ENCODE measurements at regions not wholly inside any gene's neighbourhood (a gene's known extent, or its start where the extent isn't known, plus 50 kb on each side); places are given as distances from the start of the nearest gene placed in this dataset.
A peak's percentile ranks its signal among the peaks of the same experiment; 100 is the strongest.

- Histone ChIP-seq H2BK15ac (replicated peaks; ENCODE audit: low read depth) (no peak overlapping the region), H3K79me2 (ENCODE audit: control insufficient read depth, insufficient read depth, low read length) (no peaks in the 10 kb centered on the region), H3K23ac (ENCODE audit: low read length) (no peak overlapping the region), H3K27me3 (ENCODE audit: insufficient read depth, low read length, poor library complexity) (no peaks in the 10 kb centered on the region), H3K4me1 (ENCODE audit: control insufficient read depth, low read depth, low read length) (no peaks in the 10 kb centered on the region), H2BK120ac (ENCODE audit: low read depth, low read length) (no peak overlapping the region), H3K27ac (ENCODE audit: low read depth, low read length) (no peak overlapping the region), H3K9ac (ENCODE audit: low read length) (no peak overlapping the region), H3K4me3 (ENCODE audit: low read length) (no peak overlapping the region), H3K4me2 (ENCODE audit: low read length) (no peak overlapping the region), H3K4ac (ENCODE audit: low read depth, low read length) (no peak overlapping the region), H3K56ac (ENCODE audit: low read length) (no peak overlapping the region), H4K5ac (ENCODE audit: low read length) (no peak overlapping the region), H3K79me1 (ENCODE audit: low read length) (no peaks in the 10 kb centered on the region), H2BK5ac (ENCODE audit: low read length) (no peak overlapping the region), H3K18ac (ENCODE audit: low read length) (no peak overlapping the region), H3K36me3 (ENCODE audit: control insufficient read depth, insufficient read depth, low read length) (no peaks in the 10 kb centered on the region), H4K8ac (ENCODE audit: low read depth, low read length) (no peak overlapping the region), H2AK5ac (ENCODE audit: low read length) (no peak overlapping the region)
- no peak for DNase-seq
- no CpG with 5 or more reads among the region's 5 CpGs for WGBS (ENCODE audit: extremely low coverage, insufficient coverage, low lambda C conversion rate)
Measured at GRCh38 chr10:121231079-121231478, 367.2 kb downstream of the FGFR2 start.

DNA sequence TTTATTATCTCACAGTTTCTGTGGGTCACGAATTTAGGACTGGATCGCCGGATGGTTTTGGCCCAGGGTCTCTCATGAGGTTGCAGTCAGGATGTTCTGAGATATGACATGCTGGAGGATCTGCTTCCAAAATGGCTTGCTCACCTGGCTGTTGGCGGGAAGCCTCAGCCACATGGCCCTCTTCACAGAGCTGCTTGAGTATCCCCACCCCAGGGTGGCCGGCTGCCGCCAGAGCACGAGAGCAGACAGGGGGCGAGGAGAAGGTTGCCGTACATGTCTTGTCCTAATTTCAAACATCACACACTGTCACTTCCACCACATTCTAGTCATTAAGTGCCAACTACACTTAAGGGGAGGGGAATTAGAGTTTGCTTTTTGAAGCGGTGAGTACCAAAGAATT is 365.8 kb downstream of the FGFR2 start:
- no peak overlapping the region for H3K4me2 ChIP-seq (ENCODE audit: low read length)
- no peak overlapping the region for H3K18ac ChIP-seq (ENCODE audit: low read length)
- H4K8ac ChIP-seq (ENCODE audit: low read depth, low read length): no peak overlapping the region
- H2BK120ac ChIP-seq (ENCODE audit: low read depth, low read length): no peak overlapping the region
- no peak overlapping the region for H3K4ac ChIP-seq (ENCODE audit: low read depth, low read length)
- H3K79me1 ChIP-seq (ENCODE audit: low read length): no peaks in the 10 kb centered on the region
- no peaks in the 10 kb centered on the region for H3K4me1 ChIP-seq (ENCODE audit: control insufficient read depth, low read depth, low read length)
- H3K56ac ChIP-seq (ENCODE audit: low read length): no peak overlapping the region
- H2BK15ac ChIP-seq (replicated peaks; ENCODE audit: low read depth): no peak overlapping the region
- H2BK5ac ChIP-seq (ENCODE audit: low read length): no peak overlapping the region
- H3K79me2 ChIP-seq (ENCODE audit: control insufficient read depth, insufficient read depth, low read length): no peaks in the 10 kb centered on the region
- H2AK5ac ChIP-seq (ENCODE audit: low read length): no peak overlapping the region
- H3K4me3 ChIP-seq (ENCODE audit: low read length): no peak overlapping the region
- H3K23ac ChIP-seq (ENCODE audit: low read length): no peak overlapping the region
- WGBS (ENCODE audit: extremely low coverage, insufficient coverage, low lambda C conversion rate): no CpG with 5 or more reads among the region's 10 CpGs
- DNase-seq: no peak
- no peak overlapping the region for H4K5ac ChIP-seq (ENCODE audit: low read length)
- H3K27me3 ChIP-seq (ENCODE audit: insufficient read depth, low read length, poor library complexity): no peaks in the 10 kb centered on the region
- no peak overlapping the region for H3K9ac ChIP-seq (ENCODE audit: low read length)
- H3K27ac ChIP-seq (ENCODE audit: low read depth, low read length): no peak overlapping the region
- H3K36me3 ChIP-seq (ENCODE audit: control insufficient read depth, insufficient read depth, low read length): no peaks in the 10 kb centered on the region

DNA sequence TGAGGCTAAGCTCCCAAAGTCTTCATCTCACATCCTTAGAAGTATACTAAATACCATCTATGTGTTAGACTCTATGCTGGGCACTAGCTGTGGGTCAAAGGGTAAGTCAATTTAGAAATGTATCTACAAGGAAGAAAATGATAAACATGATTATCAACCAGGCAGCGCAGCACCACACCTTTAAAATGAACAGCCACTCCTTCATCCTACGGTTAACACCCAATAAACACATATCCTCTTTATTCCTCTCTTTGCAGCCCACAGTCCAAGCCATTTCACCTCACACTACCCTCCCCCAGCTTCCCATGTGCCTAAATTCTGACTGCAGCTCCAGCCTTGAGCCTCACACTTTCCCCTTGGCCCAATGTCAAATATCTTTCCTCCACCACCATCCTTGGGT is 362.6 kb downstream of the FGFR2 start:
- Histone ChIP-seq H3K9ac (ENCODE audit: low read length) (no peak overlapping the region), H4K8ac (ENCODE audit: low read depth, low read length) (no peak overlapping the region), H2AK5ac (ENCODE audit: low read length) (no peak overlapping the region), H3K23ac (ENCODE audit: low read length) (no peak overlapping the region), H3K4me3 (ENCODE audit: low read length) (no peak overlapping the region), H3K18ac (ENCODE audit: low read length) (no peak overlapping the region), H3K36me3 (ENCODE audit: control insufficient read depth, insufficient read depth, low read length) (no peaks in the 10 kb centered on the region), H4K5ac (ENCODE audit: low read length) (no peak overlapping the region), H2BK120ac (ENCODE audit: low read depth, low read length) (no peak overlapping the region), H3K4ac (ENCODE audit: low read depth, low read length) (no peak overlapping the region), H3K79me2 (ENCODE audit: control insufficient read depth, insufficient read depth, low read length) (no peaks in the 10 kb centered on the region), H3K27me3 (ENCODE audit: insufficient read depth, low read length, poor library complexity) (no peaks in the 10 kb centered on the region), H2BK15ac (replicated peaks; ENCODE audit: low read depth) (no peak overlapping the region), H3K79me1 (ENCODE audit: low read length) (no peaks in the 10 kb centered on the region), H3K4me2 (ENCODE audit: low read length) (no peak overlapping the region), H3K56ac (ENCODE audit: low read length) (no peak overlapping the region), H3K27ac (ENCODE audit: low read depth, low read length) (no peak overlapping the region), H2BK5ac (ENCODE audit: low read length) (no peak overlapping the region), H3K4me1 (ENCODE audit: control insufficient read depth, low read depth, low read length) (no peaks in the 10 kb centered on the region)
- no peak for DNase-seq
- WGBS (ENCODE audit: extremely low coverage, insufficient coverage, low lambda C conversion rate): no CpG with 5 or more reads among the region's 2 CpGs

GRCh38 chr10:121236621-121237020 is 361.6 kb downstream of the FGFR2 start:
- no peak overlapping the region for H3K18ac ChIP-seq (ENCODE audit: low read length)
- H3K23ac ChIP-seq (ENCODE audit: low read length): no peak overlapping the region
- no peak overlapping the region for H3K56ac ChIP-seq (ENCODE audit: low read length)
- H2BK5ac ChIP-seq (ENCODE audit: low read length): no peak overlapping the region
- no peak overlapping the region for H2AK5ac ChIP-seq (ENCODE audit: low read length)
- no peak overlapping the region for H2BK15ac ChIP-seq (replicated peaks; ENCODE audit: low read depth)
- no peak overlapping the region for H3K9ac ChIP-seq (ENCODE audit: low read length)
- H4K5ac ChIP-seq (ENCODE audit: low read length): no peak overlapping the region
- no peaks in the 10 kb centered on the region for H3K27me3 ChIP-seq (ENCODE audit: insufficient read depth, low read length, poor library complexity)
- no peaks in the 10 kb centered on the region for H3K36me3 ChIP-seq (ENCODE audit: control insufficient read depth, insufficient read depth, low read length)
- no peak overlapping the region for H3K4me2 ChIP-seq (ENCODE audit: low read length)
- H3K4me1 ChIP-seq (ENCODE audit: control insufficient read depth, low read depth, low read length): no peaks in the 10 kb centered on the region
- H3K4ac ChIP-seq (ENCODE audit: low read depth, low read length): no peak overlapping the region
- no peaks in the 10 kb centered on the region for H3K79me2 ChIP-seq (ENCODE audit: control insufficient read depth, insufficient read depth, low read length)
- no CpG with 5 or more reads among the region's 4 CpGs for WGBS (ENCODE audit: extremely low coverage, insufficient coverage, low lambda C conversion rate)
- no peak overlapping the region for H3K4me3 ChIP-seq (ENCODE audit: low read length)
- H3K79me1 ChIP-seq (ENCODE audit: low read length): no peaks in the 10 kb centered on the region
- no peak overlapping the region for H4K8ac ChIP-seq (ENCODE audit: low read depth, low read length)
- no peak overlapping the region for H3K27ac ChIP-seq (ENCODE audit: low read depth, low read length)
- DNase-seq: no peak
- H2BK120ac ChIP-seq (ENCODE audit: low read depth, low read length): no peak overlapping the region

- Histone ChIP-seq H3K4me1 (ENCODE audit: control insufficient read depth, low read depth, low read length) (no peaks in the 10 kb centered on the region), H2BK120ac (ENCODE audit: low read depth, low read length) (no peak overlapping the region), H3K27ac (ENCODE audit: low read depth, low read length) (no peak overlapping the region), H4K5ac (ENCODE audit: low read length) (no peak overlapping the region), H3K4me2 (ENCODE audit: low read length) (no peak overlapping the region), H3K4ac (ENCODE audit: low read depth, low read length) (no peak overlapping the region), H3K79me1 (ENCODE audit: low read length) (no peaks in the 10 kb centered on the region), H3K23ac (ENCODE audit: low read length) (no peak overlapping the region), H3K18ac (ENCODE audit: low read length) (no peak overlapping the region), H3K27me3 (ENCODE audit: insufficient read depth, low read length, poor library complexity) (no peaks in the 10 kb centered on the region), H3K36me3 (ENCODE audit: control insufficient read depth, insufficient read depth, low read length) (no peaks in the 10 kb centered on the region), H3K4me3 (ENCODE audit: low read length) (no peak overlapping the region), H2BK5ac (ENCODE audit: low read length) (no peak overlapping the region), H2BK15ac (replicated peaks; ENCODE audit: low read depth) (no peak overlapping the region), H4K8ac (ENCODE audit: low read depth, low read length) (no peak overlapping the region), H3K9ac (ENCODE audit: low read length) (no peak overlapping the region), H2AK5ac (ENCODE audit: low read length) (no peak overlapping the region), H3K79me2 (ENCODE audit: control insufficient read depth, insufficient read depth, low read length) (no peaks in the 10 kb centered on the region), H3K56ac (ENCODE audit: low read length) (no peak overlapping the region)
- no CpG with 5 or more reads among the region's 2 CpGs for WGBS (ENCODE audit: extremely low coverage, insufficient coverage, low lambda C conversion rate)
- DNase-seq: peak; percentile 16
Measured at GRCh38 chr10:121237718-121238117, 360.5 kb downstream of the FGFR2 start.

- no peak overlapping the region for H4K8ac ChIP-seq (ENCODE audit: low read depth, low read length)
- no peaks in the 10 kb centered on the region for H3K4me1 ChIP-seq (ENCODE audit: control insufficient read depth, low read depth, low read length)
- DNase-seq: no peak
- H3K4me2 ChIP-seq (ENCODE audit: low read length): no peak overlapping the region
- no peak overlapping the region for H3K27ac ChIP-seq (ENCODE audit: low read depth, low read length)
- H3K36me3 ChIP-seq (ENCODE audit: control insufficient read depth, insufficient read depth, low read length): no peaks in the 10 kb centered on the region
- H3K4me3 ChIP-seq (ENCODE audit: low read length): no peak overlapping the region
- H2BK15ac ChIP-seq (replicated peaks; ENCODE audit: low read depth): no peak overlapping the region
- no peak overlapping the region for H3K4ac ChIP-seq (ENCODE audit: low read depth, low read length)
- no peak overlapping the region for H3K9ac ChIP-seq (ENCODE audit: low read length)
- WGBS (ENCODE audit: extremely low coverage, insufficient coverage, low lambda C conversion rate): no CpG with 5 or more reads among the region's 4 CpGs
- no peaks in the 10 kb centered on the region for H3K27me3 ChIP-seq (ENCODE audit: insufficient read depth, low read length, poor library complexity)
- H2BK120ac ChIP-seq (ENCODE audit: low read depth, low read length): no peak overlapping the region
- H3K79me2 ChIP-seq (ENCODE audit: control insufficient read depth, insufficient read depth, low read length): no peaks in the 10 kb centered on the region
- H3K79me1 ChIP-seq (ENCODE audit: low read length): no peaks in the 10 kb centered on the region
- H4K5ac ChIP-seq (ENCODE audit: low read length): no peak overlapping the region
- H3K56ac ChIP-seq (ENCODE audit: low read length): no peak overlapping the region
- H3K23ac ChIP-seq (ENCODE audit: low read length): no peak overlapping the region
- H2BK5ac ChIP-seq (ENCODE audit: low read length): no peak overlapping the region
- no peak overlapping the region for H2AK5ac ChIP-seq (ENCODE audit: low read length)
- no peak overlapping the region for H3K18ac ChIP-seq (ENCODE audit: low read length)
Measured at GRCh38 chr10:121240011-121240410, 358.2 kb downstream of the FGFR2 start.
